Stomach smooth muscle (tissue), 2 donors: ENCODE measurements at regions not wholly inside any gene's neighbourhood (a gene's known extent, or its start where the extent isn't known, plus 50 kb on each side); places are given as distances from the start of the nearest gene placed in this dataset.
"Not testable (repeated sequence)": the region's sequence is repeated elsewhere in the genome, so short reads cannot be mapped to it uniquely, and the experiment has no call there.

Experiments
- H3K27ac ChIP-seq: one replicate; pipeline ENCODE4 v1.7.0; 2013; ENCODE audit warnings: mild to moderate bottlenecking, low read length, inconsistent platforms
- H3K27me3 ChIP-seq, 2 donors: one replicate each; pipeline ENCODE4 v1.7.0; 2013; ENCODE audit warnings: low read length in 2 of 2; ENCODE audit not compliant: insufficient read depth in 2 of 2, control insufficient read depth in 1 of 2
- H3K36me3 ChIP-seq, 2 donors: one replicate each; pipeline ENCODE4 v1.7.0; 2013; ENCODE audit warnings: low read length in 2 of 2; ENCODE audit not compliant: control insufficient read depth in 2 of 2, insufficient read depth in 2 of 2
- H3K4me1 ChIP-seq: one replicate; pipeline ENCODE4 v1.7.0; 2013; ENCODE audit warnings: low read length; ENCODE audit not compliant: control insufficient read depth, insufficient read depth
- H3K4me3 ChIP-seq, 2 donors: one replicate each; pipeline ENCODE4 v1.7.0; 2013; ENCODE audit warnings: low read length in 2 of 2
- H3K9ac ChIP-seq, 2 donors: one replicate each; pipeline ENCODE4 v1.7.0; 2013; ENCODE audit warnings: low read length in 2 of 2, mild to moderate bottlenecking in 1 of 2
- H3K9me3 ChIP-seq, 2 donors: one replicate each; pipeline ENCODE4 v1.7.0; 2013; ENCODE audit warnings: low read length in 2 of 2; ENCODE audit not compliant: control insufficient read depth in 2 of 2
- donor health status: healthy.
- donor health status: Pancreatic carcinoma.

- H3K9ac ChIP-seq, H3K4me3 ChIP-seq, H3K4me1 ChIP-seq, H3K36me3 ChIP-seq, H3K27ac ChIP-seq, H3K9me3 ChIP-seq, H3K27me3 ChIP-seq: not testable (repeated sequence)
Observed at GRCh38 chr4:134830741-134831140, 629.2 kb upstream of the PABPC4L start.

GRCh38 chr4:134812611-134813010 lies 611.0 kb upstream of the PABPC4L start:
- H3K9ac ChIP-seq, result no peak overlapping the region
- peaks cover 0 to 5% of the 10 kb centered on the region in 2 donors for H3K9me3 ChIP-seq
- H3K36me3 ChIP-seq, result no peaks in the 10 kb centered on the region
- no peak overlapping the region for H3K27ac ChIP-seq
- H3K27me3 ChIP-seq, result no peaks in the 10 kb centered on the region
- H3K4me3 ChIP-seq, result no peak overlapping the region
- no peaks in the 10 kb centered on the region for H3K4me1 ChIP-seq

GRCh38 chr4:134807231-134807745 lies 605.7 kb upstream of the PABPC4L start:
- Histone ChIP-seq H3K36me3 (no peaks in the 10 kb centered on the region), H3K4me3 (no peak overlapping the region), H3K27ac (no peak overlapping the region), H3K9ac (no peak overlapping the region), H3K27me3 (no peaks in the 10 kb centered on the region), H3K9me3 (no peaks in the 10 kb centered on the region), H3K4me1 (no peaks in the 10 kb centered on the region)

- no peak overlapping the region for H3K27ac ChIP-seq
- no peak overlapping the region for H3K4me3 ChIP-seq
- H3K36me3 ChIP-seq, result no peaks in the 10 kb centered on the region
- no peak overlapping the region for H3K9ac ChIP-seq
- H3K4me1 ChIP-seq, result no peaks in the 10 kb centered on the region
- no peaks in the 10 kb centered on the region for H3K9me3 ChIP-seq
- H3K27me3 ChIP-seq, result no peaks in the 10 kb centered on the region
Observed at GRCh38 chr4:134798573-134798972, 597.0 kb upstream of the PABPC4L start.

GRCh38 chr4:134787315-134787714 lies 585.7 kb upstream of the PABPC4L start:
- H3K9me3 ChIP-seq, result no peaks in the 10 kb centered on the region
- no peaks in the 10 kb centered on the region for H3K27me3 ChIP-seq
- H3K27ac ChIP-seq, result no peak overlapping the region
- H3K4me3 ChIP-seq, result no peak overlapping the region
- no peak overlapping the region for H3K9ac ChIP-seq
- no peaks in the 10 kb centered on the region for H3K4me1 ChIP-seq
- no peaks in the 10 kb centered on the region for H3K36me3 ChIP-seq

- no peaks in the 10 kb centered on the region for H3K9me3 ChIP-seq
- no peak overlapping the region for H3K9ac ChIP-seq
- H3K4me1 ChIP-seq, result no peaks in the 10 kb centered on the region
Observed at GRCh38 chr4:134780244-134780643, 578.7 kb upstream of the PABPC4L start.

GRCh38 chr4:134777606-134778005 lies 576.0 kb upstream of the PABPC4L start:
- no peak overlapping the region for H3K9ac ChIP-seq
- no peaks in the 10 kb centered on the region for H3K36me3 ChIP-seq
- no peak overlapping the region for H3K27ac ChIP-seq
- peaks cover 0 to 10% of the 10 kb centered on the region in 2 donors for H3K9me3 ChIP-seq
- H3K4me1 ChIP-seq, result no peaks in the 10 kb centered on the region
- H3K27me3 ChIP-seq, result no peaks in the 10 kb centered on the region
- H3K4me3 ChIP-seq, result no peak overlapping the region

More at GRCh38 chr4:134780244-134780643, 578.7 kb upstream of the PABPC4L start:
- Histone ChIP-seq H3K36me3 (no peaks in the 10 kb centered on the region), H3K4me3 (no peak overlapping the region), H3K27me3 (no peaks in the 10 kb centered on the region), H3K27ac (no peak overlapping the region)

- H3K36me3 ChIP-seq, result no peaks in the 10 kb centered on the region
Observed at GRCh38 chr4:134773497-134774000, 572.0 kb upstream of the PABPC4L start.

GRCh38 chr4:134762053-134762452 lies 560.5 kb upstream of the PABPC4L start:
- H3K4me1 ChIP-seq, result no peaks in the 10 kb centered on the region
- H3K27me3 ChIP-seq, result no peaks in the 10 kb centered on the region
- no peaks in the 10 kb centered on the region for H3K36me3 ChIP-seq
- H3K9ac ChIP-seq, result no peak overlapping the region
- H3K27ac ChIP-seq, result no peak overlapping the region
- no peaks in the 10 kb centered on the region for H3K9me3 ChIP-seq
- H3K4me3 ChIP-seq, result no peak overlapping the region

More at GRCh38 chr4:134773497-134774000, 572.0 kb upstream of the PABPC4L start:
- no peak overlapping the region for H3K4me3 ChIP-seq
- peaks cover 0 to 10% of the 10 kb centered on the region in 2 donors for H3K9me3 ChIP-seq
- no peaks in the 10 kb centered on the region for H3K4me1 ChIP-seq
- no peaks in the 10 kb centered on the region for H3K27me3 ChIP-seq
- H3K9ac ChIP-seq, result no peak overlapping the region
- no peak overlapping the region for H3K27ac ChIP-seq

GRCh38 chr4:134756421-134756820 lies 554.8 kb upstream of the PABPC4L start:
- Histone ChIP-seq H3K4me3 (no peak overlapping the region), H3K27me3 (no peaks in the 10 kb centered on the region)

GRCh38 chr4:134754301-134755019 lies 552.9 kb upstream of the PABPC4L start:
- no peak overlapping the region for H3K27ac ChIP-seq
- no peak overlapping the region for H3K9ac ChIP-seq
- no peaks in the 10 kb centered on the region for H3K36me3 ChIP-seq
- no peaks in the 10 kb centered on the region for H3K4me1 ChIP-seq
- no peaks in the 10 kb centered on the region for H3K9me3 ChIP-seq
- H3K4me3 ChIP-seq, result no peak overlapping the region
- H3K27me3 ChIP-seq, result no peaks in the 10 kb centered on the region

More at GRCh38 chr4:134756421-134756820, 554.8 kb upstream of the PABPC4L start:
- H3K4me1 ChIP-seq, result no peaks in the 10 kb centered on the region
- H3K9me3 ChIP-seq, result no peaks in the 10 kb centered on the region
- H3K36me3 ChIP-seq, result no peaks in the 10 kb centered on the region
- no peak overlapping the region for H3K9ac ChIP-seq
- no peak overlapping the region for H3K27ac ChIP-seq
